HFFc6 (cell line): ENCODE measurements at regions not wholly inside any gene's neighbourhood (a gene's known extent, or its start where the extent isn't known, plus 50 kb on each side); places are given as distances from the start of the nearest gene placed in this dataset.
"Not testable (repeated sequence)": the region's sequence is repeated elsewhere in the genome, so short reads cannot be mapped to it uniquely, and the experiment has no call there.

Experiments
- DNase-seq: peaks from one replicate; pipeline ENCODE4 v3.0.0-alpha.2; 2018
- H3K27ac Mint-ChIP-seq: 2 replicates; pipeline ENCODE4 v1.8.0; 2020; ENCODE audit warnings: mild to moderate bottlenecking, mixed read lengths
- H3K27me3 Mint-ChIP-seq: 2 replicates; pipeline ENCODE4 v1.8.0; 2021; ENCODE audit warnings: mild to moderate bottlenecking, moderate library complexity, mixed read lengths; ENCODE audit not compliant: insufficient read depth
- H3K36me3 Mint-ChIP-seq: 2 replicates; pipeline ENCODE4 v1.8.0; 2021; ENCODE audit warnings: low read depth, mixed read lengths
- H3K4me1 Mint-ChIP-seq: 2 replicates; pipeline ENCODE4 v1.8.0; 2020; ENCODE audit warnings: low read depth, mixed read lengths
- H3K4me3 Mint-ChIP-seq: 2 replicates; pipeline ENCODE4 v1.8.0; 2020; ENCODE audit warnings: mild to moderate bottlenecking, moderate library complexity, mixed read lengths
- H3K9me3 Mint-ChIP-seq: 2 replicates; pipeline ENCODE4 v1.8.0; 2020; ENCODE audit warnings: mild to moderate bottlenecking, mixed read lengths
- TF ChIP-seq, protein P1 (sequence below): fragments of 200-600 bp; sonication (generic); IDR thresholded peaks from 2 replicates; pipeline ENCODE4 v1.5.0; 2021; ENCODE audit warnings: antibody characterized with exemption, mild to moderate bottlenecking

GRCh38 chr3:70702132-70702531 is 389.7 kb upstream of the MDFIC2 start:
- TF ChIP-seq, protein P1, sequence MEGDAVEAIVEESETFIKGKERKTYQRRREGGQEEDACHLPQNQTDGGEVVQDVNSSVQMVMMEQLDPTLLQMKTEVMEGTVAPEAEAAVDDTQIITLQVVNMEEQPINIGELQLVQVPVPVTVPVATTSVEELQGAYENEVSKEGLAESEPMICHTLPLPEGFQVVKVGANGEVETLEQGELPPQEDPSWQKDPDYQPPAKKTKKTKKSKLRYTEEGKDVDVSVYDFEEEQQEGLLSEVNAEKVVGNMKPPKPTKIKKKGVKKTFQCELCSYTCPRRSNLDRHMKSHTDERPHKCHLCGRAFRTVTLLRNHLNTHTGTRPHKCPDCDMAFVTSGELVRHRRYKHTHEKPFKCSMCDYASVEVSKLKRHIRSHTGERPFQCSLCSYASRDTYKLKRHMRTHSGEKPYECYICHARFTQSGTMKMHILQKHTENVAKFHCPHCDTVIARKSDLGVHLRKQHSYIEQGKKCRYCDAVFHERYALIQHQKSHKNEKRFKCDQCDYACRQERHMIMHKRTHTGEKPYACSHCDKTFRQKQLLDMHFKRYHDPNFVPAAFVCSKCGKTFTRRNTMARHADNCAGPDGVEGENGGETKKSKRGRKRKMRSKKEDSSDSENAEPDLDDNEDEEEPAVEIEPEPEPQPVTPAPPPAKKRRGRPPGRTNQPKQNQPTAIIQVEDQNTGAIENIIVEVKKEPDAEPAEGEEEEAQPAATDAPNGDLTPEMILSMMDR: no peak
- DNase-seq: no peak
- Mint-ChIP-seq H3K9me3 (no peaks in the 10 kb centered on the region), H3K27ac (no peak overlapping the region), H3K4me3 (no peak overlapping the region), H3K4me1 (no peaks in the 10 kb centered on the region; the same call in 1 of the 2 replicates), H3K27me3 (peaks cover 4% of the 10 kb centered on the region), H3K36me3 (no peaks in the 10 kb centered on the region)

GRCh38 chr3:70684701-70685100 is 372.3 kb upstream of the MDFIC2 start:
- no peaks in the 10 kb centered on the region for H3K36me3 Mint-ChIP-seq
- TF ChIP-seq, protein P1: no peak
- no peak overlapping the region for H3K4me3 Mint-ChIP-seq
- no peaks in the 10 kb centered on the region; the same call in none of the 2 replicates for H3K27me3 Mint-ChIP-seq
- DNase-seq: no peak
- H3K4me1 Mint-ChIP-seq: no peaks in the 10 kb centered on the region
- H3K27ac Mint-ChIP-seq: no peak overlapping the region
- peaks cover 6% of the 10 kb centered on the region; the same call in 1 of the 2 replicates for H3K9me3 Mint-ChIP-seq

DNA sequence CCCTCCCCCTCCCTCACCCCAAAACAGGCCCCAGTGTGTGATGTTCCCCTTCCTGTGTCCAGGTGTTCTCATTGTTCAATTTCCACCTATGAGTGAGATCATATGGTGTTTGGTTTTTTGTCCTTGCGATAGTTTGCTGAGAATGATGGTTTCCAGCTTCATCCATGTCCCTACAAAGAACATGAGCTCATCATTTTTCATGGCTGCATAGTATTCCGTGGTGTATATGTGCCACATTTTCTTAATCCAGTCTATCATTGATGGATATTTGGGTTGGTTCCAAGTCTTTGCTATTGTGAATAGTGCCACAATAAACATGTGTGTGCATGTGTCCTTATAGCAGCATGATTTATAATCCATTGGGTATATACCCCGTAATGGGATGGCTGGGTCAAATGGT is 363.4 kb upstream of the MDFIC2 start:
- DNase-seq, H3K9me3 Mint-ChIP-seq, H3K4me3 Mint-ChIP-seq, H3K27ac Mint-ChIP-seq, H3K4me1 Mint-ChIP-seq, H3K36me3 Mint-ChIP-seq, H3K27me3 Mint-ChIP-seq: not testable (repeated sequence)

DNA sequence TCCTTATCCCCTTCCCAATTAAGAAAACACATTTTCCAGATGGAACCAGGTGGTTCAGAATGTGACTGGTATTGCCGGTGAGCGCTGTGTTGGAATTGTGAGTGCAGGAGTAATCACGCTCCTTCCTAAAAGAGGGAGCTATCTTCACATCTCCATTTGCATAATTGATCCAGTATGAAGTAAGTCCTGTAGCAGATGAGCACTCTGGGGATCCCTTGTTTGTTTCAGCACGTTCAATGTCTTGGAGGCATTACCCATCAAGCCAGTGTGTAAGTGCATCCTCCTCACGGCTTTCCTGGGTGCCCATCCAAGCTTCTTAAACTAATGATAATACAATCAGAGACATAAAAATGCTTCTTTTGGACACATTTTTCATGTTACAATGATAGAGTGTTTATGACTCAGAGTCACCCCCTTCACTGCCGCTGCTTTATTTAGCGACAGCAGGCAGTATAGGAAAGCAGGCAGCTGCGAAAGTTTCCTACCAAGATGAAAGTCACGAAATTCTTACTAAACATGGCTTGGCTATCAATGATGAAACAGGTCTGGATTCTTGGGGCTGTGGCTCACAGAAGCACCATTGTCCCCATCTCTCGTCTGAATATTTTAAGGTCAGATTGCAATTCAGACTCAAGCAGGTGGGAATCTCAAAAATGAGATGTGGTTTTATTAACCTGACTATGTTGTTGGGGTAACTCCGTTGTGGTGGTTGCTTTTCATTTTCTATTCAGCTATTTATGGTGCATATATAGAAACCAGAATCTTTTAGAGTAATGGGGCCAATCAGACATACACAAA is 346.3 kb upstream of the MDFIC2 start:
- Mint-ChIP-seq H3K4me3 (no peak overlapping the region), H3K4me1 (no peaks in the 10 kb centered on the region), H3K36me3 (no peaks in the 10 kb centered on the region), H3K9me3 (no peaks in the 10 kb centered on the region), H3K27me3 (peaks cover 11% of the 10 kb centered on the region), H3K27ac (no peak overlapping the region)
- no peak for DNase-seq
- TF ChIP-seq, protein P1: no peak

- Mint-ChIP-seq H3K9me3 (no peaks in the 10 kb centered on the region), H3K36me3 (no peaks in the 10 kb centered on the region), H3K4me1 (no peaks in the 10 kb centered on the region), H3K27me3 (peaks cover 11% of the 10 kb centered on the region), H3K4me3 (no peak overlapping the region), H3K27ac (no peak overlapping the region)
- TF ChIP-seq, protein P1: no peak
- no peak for DNase-seq
These were observed 345.0 kb upstream of the MDFIC2 start for GRCh38 chr3:70657454-70657853.

GRCh38 chr3:70647823-70648222 is 335.4 kb upstream of the MDFIC2 start:
- TF ChIP-seq, protein P1: no peak
- Mint-ChIP-seq H3K4me1 (no peaks in the 10 kb centered on the region), H3K9me3 (no peaks in the 10 kb centered on the region), H3K27me3 (peaks cover 4% of the 10 kb centered on the region), H3K27ac (no peak overlapping the region), H3K36me3 (no peaks in the 10 kb centered on the region), H3K4me3 (no peak overlapping the region)
- no peak for DNase-seq
